Endothelial cell of umbilical vein (primary cell): ENCODE measurements at regions not wholly inside any gene's neighbourhood (a gene's known extent, or its start where the extent isn't known, plus 50 kb on each side); places are given as distances from the start of the nearest gene placed in this dataset.

Source experiments
- BruUV-seq: library from RNA; stranded (reverse); fragments of 400-500 nt; replicated peaks from 2 replicates; lab custom pipeline; 2021; lab: Mats Ljungman, UMichigan
- CTCF ChIA-PET: fragments of 300-600, 350-600 bp; sonication (Branson Sonifier 250); formaldehyde crosslinking; loops from one replicate; lab custom pipeline; 2021; ENCODE audit warnings: antibody characterized with exemption, inconsistent platforms; lab: Charles Lee
- POLR2A ChIA-PET: fragments of 300-600, 350-600 bp; sonication (Branson Sonifier 250); formaldehyde crosslinking; loops from one replicate; lab custom pipeline; 2021; ENCODE audit warnings: antibody characterized with exemption, inconsistent platforms; lab: Charles Lee
- DNase-seq: peaks from one replicate; pipeline ENCODE4 v3.0.0-alpha.2; 2011; ENCODE audit warnings: low read depth, low spot score
- FAIRE-seq: peaks from 2 replicates; lab custom pipeline; 2011; peaks lifted over from hg19 to GRCh38; lab: Jason Lieb, UNC
- H2AFZ ChIP-seq: 2 replicates; pipeline ENCODE4 v1.6.0; 2012; ENCODE audit warnings: low read depth, low read length, control low read depth, inconsistent platforms
- H3K27ac ChIP-seq: 2 replicates; pipeline ENCODE4 v1.5.1; 2011; ENCODE audit warnings: low read depth, mild to moderate bottlenecking, control low read depth, low read length, moderate library complexity; ENCODE audit not compliant: insufficient read depth
- H3K27me3 ChIP-seq, 2 experiments: 2 replicates each; pipeline versions ENCODE4 v1.6.0 to v1.6.1; 2011; ENCODE audit warnings: low read length in 2 of 2, mixed read lengths in 1 of 2; ENCODE audit not compliant: control insufficient read depth in 2 of 2, insufficient read depth in 2 of 2
- H3K36me3 ChIP-seq, 2 experiments: 2 replicates in 1 of 2; 3 replicates in 1 of 2; pipeline ENCODE4 v1.5.1; 2011; ENCODE audit warnings: low read length in 2 of 2, mild to moderate bottlenecking in 1 of 2, moderate library complexity in 1 of 2; ENCODE audit not compliant: control insufficient read depth in 2 of 2, insufficient read depth in 2 of 2; ENCODE audit errors: extremely low read depth in 1 of 2
- H3K4me1 ChIP-seq: 3 replicates; pipeline ENCODE4 v1.5.1; 2011; ENCODE audit warnings: mild to moderate bottlenecking, low read length; ENCODE audit not compliant: control insufficient read depth, insufficient read depth; ENCODE audit errors: extremely low read depth
- H3K4me2 ChIP-seq: 2 replicates; pipeline ENCODE4 v1.6.1; 2011; ENCODE audit warnings: low read length, control low read depth, mixed read lengths; ENCODE audit not compliant: insufficient read depth
- H3K4me3 ChIP-seq, 3 experiments: fragments of 200-600 bp in 1 of 3; sonication (generic), shearing (Covaris generic) in 1 of 3; replicated peaks in 1 of 3; 2 replicates each; pipeline ENCODE4 v1.5.1; 2011 to 2016; ENCODE audit warnings: control low read depth in 3 of 3, low read length in 3 of 3, mild to moderate bottlenecking in 2 of 3, inconsistent platforms in 1 of 3, low read depth in 1 of 3, moderate library complexity in 1 of 3; ENCODE audit not compliant: insufficient read depth in 1 of 3
- H3K79me2 ChIP-seq: 2 replicates; pipeline ENCODE4 v1.6.0; 2012; ENCODE audit warnings: low read length, inconsistent platforms; ENCODE audit not compliant: control insufficient read depth, insufficient read depth
- H3K9ac ChIP-seq: replicated peaks from 2 replicates; pipeline ENCODE3; 2011; ENCODE audit warnings: low read length, control low read depth; ENCODE audit not compliant: insufficient read depth; ENCODE audit errors: extremely low read depth
- H3K9me1 ChIP-seq: replicated peaks from 3 replicates; pipeline ENCODE4 v1.6.0; 2011; ENCODE audit warnings: mild to moderate bottlenecking, low read length; ENCODE audit not compliant: control insufficient read depth, insufficient read depth; ENCODE audit errors: extremely low read depth
- H3K9me3 ChIP-seq: replicated peaks from 2 replicates; pipeline ENCODE4 v1.5.1; 2012; ENCODE audit warnings: low read length, inconsistent platforms; ENCODE audit not compliant: control insufficient read depth, insufficient read depth
- H4K20me1 ChIP-seq: replicated peaks from 2 replicates; pipeline ENCODE3; 2011; ENCODE audit warnings: mild to moderate bottlenecking, low read length; ENCODE audit not compliant: control insufficient read depth, insufficient read depth; ENCODE audit errors: extremely low read depth
- CTCF ChIP-seq, 2 donors: IDR thresholded peaks; 1 replicate in 1 of 2; 2 replicates in 1 of 2; pipeline ENCODE4 v1.5.1; 2011; ENCODE audit warnings: low read length in 2 of 2, mild to moderate bottlenecking in 2 of 2, moderate library complexity in 2 of 2, control low read depth in 1 of 2, inconsistent platforms in 1 of 2, low read depth in 1 of 2; ENCODE audit not compliant: insufficient read depth in 1 of 2; ENCODE audit errors: extremely low read depth in 1 of 2
- EZH2 ChIP-seq: IDR thresholded peaks from 2 replicates; pipeline ENCODE4 v1.6.1; 2012; ENCODE audit warnings: borderline replicate concordance, low read depth, mild to moderate bottlenecking, moderate library complexity, low read length, inconsistent platforms; ENCODE audit not compliant: severe bottlenecking
- FOS ChIP-seq: IDR thresholded peaks from 2 replicates; pipeline ENCODE4 v1.6.1; 2011; ENCODE audit warnings: mild to moderate bottlenecking, low read length, moderate library complexity, borderline replicate concordance; ENCODE audit not compliant: insufficient read depth
- GATA2 ChIP-seq: IDR thresholded peaks from 2 replicates; pipeline ENCODE4 v1.7.0; 2011; ENCODE audit warnings: low read depth, mild to moderate bottlenecking, moderate library complexity, mixed read lengths, low read length; ENCODE audit not compliant: insufficient read length, insufficient read depth
- JUN ChIP-seq: IDR thresholded peaks from 2 replicates; pipeline ENCODE4 v1.6.1; 2011; ENCODE audit warnings: borderline replicate concordance, low read depth; ENCODE audit not compliant: insufficient read length, insufficient read depth
- MAX ChIP-seq: IDR thresholded peaks from 2 replicates; pipeline ENCODE4 v1.6.1; 2011; ENCODE audit not compliant: insufficient read depth, insufficient read length
- MYC ChIP-seq: IDR thresholded peaks from one replicate; pipeline ENCODE4 v1.6.1; 2011; ENCODE audit warnings: mild to moderate bottlenecking, low read depth, low read length
- POLR2A ChIP-seq: IDR thresholded peaks from 2 replicates; pipeline ENCODE4 v1.6.1; 2012; ENCODE audit warnings: low read depth, mild to moderate bottlenecking, control low read depth, low read length
- POLR2AphosphoS5 ChIP-seq: IDR thresholded peaks from 2 replicates; pipeline ENCODE4 v1.6.1; 2012; ENCODE audit warnings: low read depth, mild to moderate bottlenecking, control low read depth, low read length, moderate library complexity; ENCODE audit not compliant: insufficient read depth
- dilution Hi-C: fragments of 300-500 bp; cut with MboI; formaldehyde crosslinking; loops from one replicate; pipeline ENCODE4 v1.15.0; 2019; ENCODE audit warnings: low sequenced_read_pairs; ENCODE audit not compliant: extremely low pct_ligation_motif_present
- intact Hi-C: fragments of 100-400 bp; cut with micrococcal nuclease; formaldehyde crosslinking; loops from one replicate; pipeline ENCODE4 v1.10.0; 2022

- H3K9ac ChIP-seq = no peak overlapping the region
- no peak for TF ChIP-seq MYC
- TF ChIP-seq JUN = peak; percentile 36
- TF ChIP-seq EZH2 = no peak
- CTCF ChIA-PET = interaction anchor here (2.0 kb wide), 1 partner anchor 10 kb away, joined by 8 read pairs; no protein-coding TSS in a partner anchor
- no peaks in the 10 kb centered on the region for H3K9me1 ChIP-seq
- no peaks in the 10 kb centered on the region for H3K9me3 ChIP-seq
- FAIRE-seq (peak; percentile 74), DNase-seq (peak; percentile 72)
- peak overlapping the region; percentile 16 for H3K4me2 ChIP-seq
- peaks cover 14% of the 10 kb centered on the region for H3K4me1 ChIP-seq
- intact Hi-C loops = loop anchor here (1.0 kb wide), 2 partner anchors 11 to 227 kb away; no protein-coding TSS in a partner anchor
- no peaks in the 10 kb centered on the region for H3K79me2 ChIP-seq
- H3K4me3 ChIP-seq = no peak overlapping the region
- dilution Hi-C loops = no loop called here
- no peak overlapping the region for H2AFZ ChIP-seq
- H3K36me3 ChIP-seq = no peaks in the 10 kb centered on the region
- no TSS peak for BruUV-seq
- peaks cover 20 to 21% of the 10 kb centered on the region in 2 experiments for H3K27me3 ChIP-seq
- H4K20me1 ChIP-seq = no peaks in the 10 kb centered on the region
- H3K27ac ChIP-seq = no peak overlapping the region
- POLR2A ChIA-PET = no interaction called here
These were observed 1067.9 kb downstream of the TTLL7 start for GRCh38 chr1:82931006-82931405.

- no peak for FAIRE-seq
- intact Hi-C loops (no loop called here), dilution Hi-C loops (no loop called here)
- Histone ChIP-seq H3K79me2 (no peaks in the 10 kb centered on the region), H3K36me3 (no peaks in the 10 kb centered on the region), H4K20me1 (no peaks in the 10 kb centered on the region), H3K4me1 (peaks cover 14% of the 10 kb centered on the region), H3K27me3 (peaks cover 39 to 43% of the 10 kb centered on the region in 2 experiments), H3K27ac (no peak overlapping the region), H3K9me1 (no peaks in the 10 kb centered on the region), H3K9me3 (no peaks in the 10 kb centered on the region), H3K4me3 (no peak overlapping the region), H3K9ac (no peak overlapping the region), H2AFZ (no peak overlapping the region), H3K4me2 (no peak overlapping the region)
- ChIA-PET POLR2A (no interaction called here), CTCF (no interaction called here)
- TF ChIP-seq POLR2AphosphoS5 (no peak), GATA2 (no peak), JUN (no peak), FOS (no peak), POLR2A (no peak), EZH2 (no peak), MAX (no peak), MYC (no peak), CTCF (IDR thresholded peaks at IDR 0.05; ENCODE audit: extremely low read depth in 1 of 2, insufficient read depth in 1 of 2, low read depth in 1 of 2, low read length in 2 of 2) (no peak)
- no TSS peak for BruUV-seq
- no peak for DNase-seq
These were observed 1071.2 kb downstream of the TTLL7 start for GRCh38 chr1:82927753-82928152.
